CD4-positive, alpha-beta memory T cell (primary cell): ENCODE measurements at regions not wholly inside any gene's neighbourhood (a gene's known extent, or its start where the extent isn't known, plus 50 kb on each side); places are given as distances from the start of the nearest gene placed in this dataset.

ENCODE experiments used
- CTCF ChIA-PET: fragments of 350-600 bp; sonication (Branson Sonifier 250); formaldehyde crosslinking; loops from one replicate; lab custom pipeline; 2021; ENCODE audit warnings: inconsistent platforms; ENCODE audit not compliant: partially characterized antibody; lab: Charles Lee
- POLR2A ChIA-PET: fragments of 350-600 bp; sonication (Branson Sonifier 250); formaldehyde crosslinking; loops from one replicate; lab custom pipeline; 2021; ENCODE audit not compliant: partially characterized antibody; lab: Charles Lee
- DNase-seq, 5 donors: peaks; one replicate each; pipeline versions ENCODE4 v3.0.0 to v3.0.0-alpha.2; 2020 to 2022; ENCODE audit warnings: mixed read lengths in 1 of 5
- H3K27ac ChIP-seq: one replicate; pipeline ENCODE4 v1.7.0; 2013; ENCODE audit warnings: low read depth, low read length
- H3K27me3 ChIP-seq: 2 replicates; pipeline ENCODE4 v1.7.0; 2013; ENCODE audit warnings: mild to moderate bottlenecking, low read length, moderate library complexity; ENCODE audit not compliant: insufficient read depth
- H3K36me3 ChIP-seq: 2 replicates; pipeline ENCODE4 v1.7.0; 2013; ENCODE audit warnings: mild to moderate bottlenecking, low read length, moderate library complexity; ENCODE audit not compliant: insufficient read depth
- H3K4me1 ChIP-seq: 2 replicates; pipeline ENCODE4 v1.7.0; 2013; ENCODE audit warnings: mild to moderate bottlenecking, low read length, moderate library complexity; ENCODE audit not compliant: insufficient read depth
- H3K4me3 ChIP-seq, 2 donors: one replicate each; pipeline ENCODE4 v1.7.0; 2013; ENCODE audit warnings: low read length in 2 of 2, mild to moderate bottlenecking in 1 of 2
- H3K9me3 ChIP-seq, 2 donors: one replicate each; pipeline ENCODE4 v1.7.0; 2013; ENCODE audit warnings: low read length in 2 of 2, control low read depth in 1 of 2; ENCODE audit not compliant: control insufficient read depth in 1 of 2
- H3K27ac Mint-ChIP-seq, 7 donors: one replicate each; pipeline ENCODE4 v1.8.0; 2020 to 2021; ENCODE audit warnings: mixed read lengths in 7 of 7, mild to moderate bottlenecking in 6 of 7, inconsistent platforms in 3 of 7, moderate library complexity in 3 of 7
- H3K27me3 Mint-ChIP-seq, 2 donors: one replicate each; pipeline ENCODE4 v1.8.0; 2020 to 2021; ENCODE audit warnings: mixed read lengths in 2 of 2
- H3K36me3 Mint-ChIP-seq, 2 donors: one replicate each; pipeline ENCODE4 v1.8.0; 2020 to 2021; ENCODE audit warnings: mixed read lengths in 2 of 2, inconsistent platforms in 1 of 2, mild to moderate bottlenecking in 1 of 2
- H3K4me1 Mint-ChIP-seq, 4 donors: one replicate each; pipeline ENCODE4 v1.8.0; 2020 to 2021; ENCODE audit warnings: mixed read lengths in 4 of 4, mild to moderate bottlenecking in 1 of 4
- H3K4me3 Mint-ChIP-seq, 8 donors: one replicate each; pipeline ENCODE4 v1.8.0; 2020 to 2021; ENCODE audit warnings: mixed read lengths in 8 of 8, mild to moderate bottlenecking in 7 of 8, moderate library complexity in 6 of 8, inconsistent platforms in 3 of 8
- H3K9me3 Mint-ChIP-seq, 8 donors: one replicate each; pipeline ENCODE4 v1.8.0; 2020 to 2021; ENCODE audit warnings: mixed read lengths in 8 of 8, mild to moderate bottlenecking in 5 of 8, inconsistent platforms in 3 of 8, moderate library complexity in 1 of 8
- intact Hi-C: fragments of 100-400 bp; cut with micrococcal nuclease; formaldehyde crosslinking; loops from one replicate; pipeline ENCODE4 v1.15.1; 2023

- H3K4me3 Mint-ChIP-seq: no peak overlapping the region
- intact Hi-C loops: no loop called here
- Histone ChIP-seq H3K27me3 (no peaks in the 10 kb centered on the region), H3K9me3 (no peaks in the 10 kb centered on the region), H3K4me3 (no peak overlapping the region), H3K27ac (no peak overlapping the region), H3K4me1 (no peaks in the 10 kb centered on the region), H3K36me3 (no peaks in the 10 kb centered on the region)
- no peaks in the 10 kb centered on the region for H3K27me3 Mint-ChIP-seq
- ChIA-PET POLR2A (no interaction called here), CTCF (no interaction called here)
- H3K4me1 Mint-ChIP-seq: no peaks in the 10 kb centered on the region
- peaks cover 10 to 35% (median 13%) of the 10 kb centered on the region in 8 donors for H3K9me3 Mint-ChIP-seq
- H3K27ac Mint-ChIP-seq: no peak overlapping the region
- no peaks in the 10 kb centered on the region for H3K36me3 Mint-ChIP-seq
- no peak for DNase-seq
These were observed 49.9 kb downstream of the CNTN3 start for GRCh38 chr3:74564560-74564959.

GRCh38 chr3:74562558-74563269 lies 51.7 kb downstream of the CNTN3 start:
- POLR2A ChIA-PET: no interaction called here
- Mint-ChIP-seq H3K36me3 (no peaks in the 10 kb centered on the region), H3K27ac (no peak overlapping the region), H3K27me3 (no peaks in the 10 kb centered on the region), H3K9me3 (peaks cover 12 to 32% (median 15%) of the 10 kb centered on the region in 8 donors), H3K4me3 (no peak overlapping the region), H3K4me1 (no peaks in the 10 kb centered on the region)
- no peak for DNase-seq
- no peak overlapping the region for H3K4me3 ChIP-seq
- H3K36me3 ChIP-seq: no peaks in the 10 kb centered on the region
- CTCF ChIA-PET: no interaction called here
- intact Hi-C loops: no loop called here
- no peak overlapping the region for H3K27ac ChIP-seq
- H3K4me1 ChIP-seq: no peaks in the 10 kb centered on the region
- no peaks in the 10 kb centered on the region for H3K9me3 ChIP-seq
- no peaks in the 10 kb centered on the region for H3K27me3 ChIP-seq

- Histone ChIP-seq H3K4me1 (no peaks in the 10 kb centered on the region), H3K27ac (no peak overlapping the region), H3K27me3 (no peaks in the 10 kb centered on the region), H3K4me3 (no peak overlapping the region), H3K9me3 (no peaks in the 10 kb centered on the region), H3K36me3 (no peaks in the 10 kb centered on the region)
- Mint-ChIP-seq H3K9me3 (peaks cover 8 to 28% (median 16%) of the 10 kb centered on the region in 8 donors), H3K4me1 (no peaks in the 10 kb centered on the region), H3K27ac (no peak overlapping the region), H3K27me3 (no peaks in the 10 kb centered on the region), H3K36me3 (no peaks in the 10 kb centered on the region), H3K4me3 (no peak overlapping the region)
- DNase-seq: no peak
- ChIA-PET POLR2A (no interaction called here), CTCF (no interaction called here)
- intact Hi-C loops: no loop called here
These were observed 52.6 kb downstream of the CNTN3 start for GRCh38 chr3:74561881-74562280.

GRCh38 chr3:74559261-74559660 lies 55.2 kb downstream of the CNTN3 start:
- ChIA-PET POLR2A (no interaction called here), CTCF (no interaction called here)
- Histone ChIP-seq H3K27me3 (no peaks in the 10 kb centered on the region), H3K27ac (no peak overlapping the region), H3K4me3 (no peak overlapping the region), H3K9me3 (no peaks in the 10 kb centered on the region), H3K36me3 (no peaks in the 10 kb centered on the region), H3K4me1 (no peaks in the 10 kb centered on the region)
- no peak overlapping the region for H3K27ac Mint-ChIP-seq
- intact Hi-C loops: no loop called here
- peaks cover 7 to 33% (median 24%) of the 10 kb centered on the region in 8 donors for H3K9me3 Mint-ChIP-seq
- no peaks in the 10 kb centered on the region for H3K27me3 Mint-ChIP-seq
- H3K4me3 Mint-ChIP-seq: no peak overlapping the region
- no peaks in the 10 kb centered on the region for H3K36me3 Mint-ChIP-seq
- no peak for DNase-seq
- no peaks in the 10 kb centered on the region for H3K4me1 Mint-ChIP-seq

GRCh38 chr3:74550686-74551085 lies 63.8 kb downstream of the CNTN3 start:
- H3K27me3 ChIP-seq: no peaks in the 10 kb centered on the region
- H3K4me1 ChIP-seq: no peaks in the 10 kb centered on the region
- POLR2A ChIA-PET: no interaction called here
- CTCF ChIA-PET: no interaction called here
- no peaks in the 10 kb centered on the region for H3K36me3 ChIP-seq
- intact Hi-C loops: no loop called here
- Mint-ChIP-seq H3K9me3 (peaks cover 10 to 51% (median 20%) of the 10 kb centered on the region in 8 donors), H3K27me3 (no peaks in the 10 kb centered on the region), H3K36me3 (no peaks in the 10 kb centered on the region), H3K27ac (no peak overlapping the region), H3K4me1 (no peaks in the 10 kb centered on the region), H3K4me3 (no peak overlapping the region)
- H3K9me3 ChIP-seq: no peaks in the 10 kb centered on the region
- no peak overlapping the region for H3K4me3 ChIP-seq
- DNase-seq: no peak
- H3K27ac ChIP-seq: no peak overlapping the region

- H3K36me3 Mint-ChIP-seq: no peaks in the 10 kb centered on the region
- POLR2A ChIA-PET: no interaction called here
- peaks cover 0 to 25% (median 9%) of the 10 kb centered on the region in 8 donors for H3K9me3 Mint-ChIP-seq
- CTCF ChIA-PET: no interaction called here
- intact Hi-C loops: no loop called here
- H3K4me1 ChIP-seq: no peaks in the 10 kb centered on the region
- no peak overlapping the region for H3K4me3 Mint-ChIP-seq
- no peak overlapping the region for H3K4me3 ChIP-seq
- no peak overlapping the region for H3K27ac Mint-ChIP-seq
- DNase-seq: no peak
- H3K27me3 ChIP-seq: no peaks in the 10 kb centered on the region
- H3K9me3 ChIP-seq: no peaks in the 10 kb centered on the region
- H3K36me3 ChIP-seq: no peaks in the 10 kb centered on the region
- no peaks in the 10 kb centered on the region for H3K4me1 Mint-ChIP-seq
- no peaks in the 10 kb centered on the region for H3K27me3 Mint-ChIP-seq
- H3K27ac ChIP-seq: no peak overlapping the region
These were observed 68.0 kb downstream of the CNTN3 start for GRCh38 chr3:74546426-74546825.

GRCh38 chr3:74542441-74542840 lies 72.0 kb downstream of the CNTN3 start:
- Mint-ChIP-seq H3K36me3 (no peaks in the 10 kb centered on the region), H3K27ac (no peak overlapping the region), H3K4me3 (no peak overlapping the region), H3K27me3 (no peaks in the 10 kb centered on the region), H3K4me1 (no peaks in the 10 kb centered on the region), H3K9me3 (peaks cover 0 to 12% (median 3%) of the 10 kb centered on the region in 8 donors)
- ChIA-PET CTCF (no interaction called here), POLR2A (no interaction called here)
- no peaks in the 10 kb centered on the region for H3K36me3 ChIP-seq
- no peak overlapping the region for H3K4me3 ChIP-seq
- no peaks in the 10 kb centered on the region for H3K9me3 ChIP-seq
- intact Hi-C loops: no loop called here
- H3K27ac ChIP-seq: no peak overlapping the region
- no peaks in the 10 kb centered on the region for H3K27me3 ChIP-seq
- DNase-seq: no peak
- no peaks in the 10 kb centered on the region for H3K4me1 ChIP-seq
